Neural cell (in vitro differentiated cells): ENCODE measurements at regions not wholly inside any gene's neighbourhood (a gene's known extent, or its start where the extent isn't known, plus 50 kb on each side); places are given as distances from the start of the nearest gene placed in this dataset.

Experiments
- CTCF ChIP-seq: fragments of 450-650 bp; IDR thresholded peaks from 2 replicates; pipeline ENCODE4 v1.5.1; 2014; ENCODE audit warnings: antibody characterized with exemption, mild to moderate bottlenecking, moderate library complexity; ENCODE audit not compliant: poor library complexity, severe bottlenecking
- EP300 ChIP-seq: fragments of 450-650 bp; conservative IDR thresholded peaks from 2 replicates; pipeline ENCODE4 v1.6.1; 2014; ENCODE audit warnings: antibody characterized with exemption, mild to moderate bottlenecking, moderate library complexity; ENCODE audit not compliant: poor library complexity, severe bottlenecking
- EZH2 ChIP-seq: fragments of 200-600, 300-800 bp; shearing (Covaris generic), sonication (generic); IDR thresholded peaks from 2 replicates; pipeline ENCODE4 v1.6.1; 2014; ENCODE audit warnings: antibody characterized with exemption, low read length, borderline replicate concordance, mild to moderate bottlenecking; ENCODE audit not compliant: insufficient read depth, poor library complexity, severe bottlenecking
- POLR2AphosphoS5 ChIP-seq: IDR thresholded peaks from 2 replicates; pipeline ENCODE4 v1.6.1; 2012
- RAD21 ChIP-seq: fragments of 450-650 bp; conservative IDR thresholded peaks from 2 replicates; pipeline ENCODE4 v1.6.1; 2014; ENCODE audit warnings: antibody characterized with exemption, mild to moderate bottlenecking, moderate library complexity
- REST ChIP-seq: IDR thresholded peaks from 2 replicates; pipeline ENCODE4 v1.6.1; 2012; ENCODE audit warnings: borderline replicate concordance
- SMC3 ChIP-seq: fragments of 450-650 bp; conservative IDR thresholded peaks from 2 replicates; pipeline ENCODE4 v1.6.1; 2014; ENCODE audit warnings: antibody characterized with exemption, mild to moderate bottlenecking, moderate library complexity; ENCODE audit not compliant: poor library complexity
- TAF1 ChIP-seq: IDR thresholded peaks from 2 replicates; pipeline ENCODE4 v1.6.1; 2012; ENCODE audit warnings: low read depth

- TF ChIP-seq CTCF (no peak), EZH2 (no peak), POLR2AphosphoS5 (no peak), REST (no peak), TAF1 (no peak), RAD21 (no peak), EP300 (no peak), SMC3 (no peak)
Observed at GRCh38 chr18:72161691-72162090, 382.5 kb downstream of the CBLN2 start.
